ENCODE measurements at regions not wholly inside any gene's neighbourhood (a gene's known extent, or its start where the extent isn't known, plus 50 kb on each side); places are given as distances from the start of the nearest gene placed in this dataset.

DNA sequence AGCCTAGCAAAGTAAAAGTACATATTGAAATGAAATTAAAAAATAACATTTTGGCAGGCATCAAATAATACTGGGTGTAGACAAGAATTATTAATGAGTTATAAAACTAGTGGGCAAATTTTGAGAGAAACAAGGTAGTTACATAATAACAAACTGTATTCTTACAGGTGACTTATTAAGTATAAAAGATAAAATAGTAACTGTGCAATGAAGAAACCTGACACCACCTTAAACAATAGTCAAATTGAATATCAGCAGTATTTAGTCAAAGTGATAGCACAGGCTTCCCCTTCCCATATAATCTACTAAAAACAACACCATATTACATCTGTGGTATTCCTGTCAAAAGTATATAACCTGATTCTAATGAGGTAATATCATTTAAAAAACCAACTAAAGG lies 1099.8 kb upstream of the CRIM1 start:
- H3K9me3 ChIP-seq (ENCODE audit: control insufficient read depth in 1 of 2, insufficient read depth in 1 of 2, low read length in 2 of 2), result no peaks in the 10 kb centered on the region
- H3K36me3 Mint-ChIP-seq (ENCODE audit: low read depth), result no peaks in the 10 kb centered on the region
- CTCF ChIA-PET, result no interaction called here
- H3K4me3 ChIP-seq (ENCODE audit: low read length), result no peak overlapping the region
- no peaks in the 10 kb centered on the region for H3K36me3 ChIP-seq (ENCODE audit: insufficient read depth, low read length)
- intact Hi-C loops (cut with DNase I, micrococcal nuclease), result no loop called here
- H3K27ac Mint-ChIP-seq, result no peak overlapping the region
- ATAC-seq (ENCODE audit: poor library complexity) (no peak), DNase-seq (no peak)
- no peak overlapping the region for H3K4me3 Mint-ChIP-seq
- H3K27me3 Mint-ChIP-seq, result no peaks in the 10 kb centered on the region
- H3K4me1 ChIP-seq (ENCODE audit: insufficient read depth, low read length), result no peaks in the 10 kb centered on the region
- H3K27me3 ChIP-seq (ENCODE audit: control insufficient read depth in 1 of 2, insufficient read depth in 2 of 2, low read length in 2 of 2), result no peaks in the 10 kb centered on the region
- POLR2A ChIA-PET, result no interaction called here
- H3K27ac ChIP-seq (ENCODE audit: low read depth in 1 of 2, low read length in 2 of 2), result no peak overlapping the region
- H3K9me3 Mint-ChIP-seq, result peaks cover 2% of the 10 kb centered on the region
- TF ChIP-seq, protein P1, sequence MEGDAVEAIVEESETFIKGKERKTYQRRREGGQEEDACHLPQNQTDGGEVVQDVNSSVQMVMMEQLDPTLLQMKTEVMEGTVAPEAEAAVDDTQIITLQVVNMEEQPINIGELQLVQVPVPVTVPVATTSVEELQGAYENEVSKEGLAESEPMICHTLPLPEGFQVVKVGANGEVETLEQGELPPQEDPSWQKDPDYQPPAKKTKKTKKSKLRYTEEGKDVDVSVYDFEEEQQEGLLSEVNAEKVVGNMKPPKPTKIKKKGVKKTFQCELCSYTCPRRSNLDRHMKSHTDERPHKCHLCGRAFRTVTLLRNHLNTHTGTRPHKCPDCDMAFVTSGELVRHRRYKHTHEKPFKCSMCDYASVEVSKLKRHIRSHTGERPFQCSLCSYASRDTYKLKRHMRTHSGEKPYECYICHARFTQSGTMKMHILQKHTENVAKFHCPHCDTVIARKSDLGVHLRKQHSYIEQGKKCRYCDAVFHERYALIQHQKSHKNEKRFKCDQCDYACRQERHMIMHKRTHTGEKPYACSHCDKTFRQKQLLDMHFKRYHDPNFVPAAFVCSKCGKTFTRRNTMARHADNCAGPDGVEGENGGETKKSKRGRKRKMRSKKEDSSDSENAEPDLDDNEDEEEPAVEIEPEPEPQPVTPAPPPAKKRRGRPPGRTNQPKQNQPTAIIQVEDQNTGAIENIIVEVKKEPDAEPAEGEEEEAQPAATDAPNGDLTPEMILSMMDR (IDR thresholded peaks at IDR 0.05), result no peak
- no peaks in the 10 kb centered on the region for H3K4me1 Mint-ChIP-seq (ENCODE audit: low read depth)

DNA sequence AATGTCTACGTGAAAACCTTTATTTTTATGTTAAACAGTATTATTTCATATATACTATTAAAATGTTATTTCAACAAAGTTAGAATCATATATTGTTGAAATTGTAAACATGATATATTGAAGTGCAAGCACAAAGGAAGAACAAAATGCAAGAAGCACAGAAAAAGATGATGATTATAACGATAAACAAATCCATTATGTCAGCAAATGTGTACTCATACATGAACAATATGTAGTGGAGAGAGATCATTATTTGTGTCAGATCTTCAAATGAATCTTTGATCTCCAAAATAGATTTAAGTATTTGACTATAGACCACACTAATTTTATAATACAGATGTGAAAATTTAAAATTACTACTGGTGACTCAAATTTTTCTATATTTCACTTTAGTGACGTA lies 1104.4 kb upstream of the CRIM1 start:
- H3K27me3 Mint-ChIP-seq, result no peaks in the 10 kb centered on the region
- no peaks in the 10 kb centered on the region for H3K36me3 ChIP-seq (ENCODE audit: insufficient read depth, low read length)
- DNase-seq, result no peak
- no peak for ATAC-seq (ENCODE audit: poor library complexity)
- intact Hi-C loops (cut with DNase I, micrococcal nuclease), result no loop called here
- H3K4me1 ChIP-seq (ENCODE audit: insufficient read depth, low read length), result no peaks in the 10 kb centered on the region
- no peak overlapping the region for H3K27ac Mint-ChIP-seq
- no peak overlapping the region for H3K4me3 Mint-ChIP-seq
- no peaks in the 10 kb centered on the region for H3K27me3 ChIP-seq (ENCODE audit: control insufficient read depth in 1 of 2, insufficient read depth in 2 of 2, low read length in 2 of 2)
- TF ChIP-seq, protein P1 (IDR thresholded peaks at IDR 0.05), result no peak
- H3K4me3 ChIP-seq (ENCODE audit: low read length), result no peak overlapping the region
- CTCF ChIA-PET, result no interaction called here
- H3K36me3 Mint-ChIP-seq (ENCODE audit: low read depth), result no peaks in the 10 kb centered on the region
- peaks cover 6% of the 10 kb centered on the region for H3K9me3 Mint-ChIP-seq
- no peaks in the 10 kb centered on the region for H3K4me1 Mint-ChIP-seq (ENCODE audit: low read depth)
- no peaks in the 10 kb centered on the region for H3K9me3 ChIP-seq (ENCODE audit: control insufficient read depth in 1 of 2, insufficient read depth in 1 of 2, low read length in 2 of 2)
- H3K27ac ChIP-seq (ENCODE audit: low read depth in 1 of 2, low read length in 2 of 2), result no peak overlapping the region
- POLR2A ChIA-PET, result no interaction called here

GRCh38 chr2:35246702-35247101 lies 1108.9 kb upstream of the CRIM1 start:
- Mint-ChIP-seq H3K9me3 (peaks cover 3% of the 10 kb centered on the region), H3K27me3 (no peaks in the 10 kb centered on the region), H3K4me1 (ENCODE audit: low read depth) (no peaks in the 10 kb centered on the region), H3K27ac (no peak overlapping the region), H3K4me3 (no peak overlapping the region), H3K36me3 (ENCODE audit: low read depth) (no peaks in the 10 kb centered on the region)
- intact Hi-C loops (cut with DNase I, micrococcal nuclease), result no loop called here
- TF ChIP-seq, protein P1 (IDR thresholded peaks at IDR 0.05), result no peak
- POLR2A ChIA-PET, result no interaction called here
- Histone ChIP-seq H3K36me3 (ENCODE audit: insufficient read depth, low read length) (no peaks in the 10 kb centered on the region), H3K27me3 (ENCODE audit: control insufficient read depth in 1 of 2, insufficient read depth in 2 of 2, low read length in 2 of 2) (no peaks in the 10 kb centered on the region), H3K9me3 (ENCODE audit: control insufficient read depth in 1 of 2, insufficient read depth in 1 of 2, low read length in 2 of 2) (no peaks in the 10 kb centered on the region), H3K4me3 (ENCODE audit: low read length) (no peak overlapping the region), H3K4me1 (ENCODE audit: insufficient read depth, low read length) (no peaks in the 10 kb centered on the region), H3K27ac (ENCODE audit: low read depth in 1 of 2, low read length in 2 of 2) (no peak overlapping the region)
- DNase-seq (no peak), ATAC-seq (ENCODE audit: poor library complexity) (no peak)
- CTCF ChIA-PET, result no interaction called here

All from CD4-positive, alpha-beta T cell (primary cell).